ENCODE measurements at regions not wholly inside any gene's neighbourhood (a gene's known extent, or its start where the extent isn't known, plus 50 kb on each side); places are given as distances from the start of the nearest gene placed in this dataset.
"Not testable (repeated sequence)": the region's sequence is repeated elsewhere in the genome, so short reads cannot be mapped to it uniquely, and the experiment has no call there.

DNA sequence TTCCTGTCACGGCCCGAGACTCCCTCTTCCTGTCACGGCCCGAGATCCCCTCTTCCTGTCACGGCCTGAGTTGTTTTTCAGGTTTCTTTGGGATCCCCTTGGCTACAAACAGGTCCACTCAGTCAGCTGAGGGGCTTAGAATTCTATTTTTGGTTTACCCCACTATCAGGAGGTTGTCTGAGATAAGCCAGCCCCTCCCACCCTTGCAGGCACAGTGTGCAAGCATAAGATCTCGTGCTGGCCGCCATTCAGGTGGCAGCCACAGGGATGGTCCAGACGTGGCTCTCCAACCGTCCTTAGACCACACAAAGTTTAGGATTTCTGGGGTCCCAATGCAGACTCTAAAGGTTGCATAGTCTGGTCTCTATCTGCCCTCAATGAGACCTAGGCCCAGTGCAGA lies 186.0 kb upstream of the PLCXD1 start:
- intact Hi-C loops (cut with DNase I), result not testable (repeated sequence)
- DNase-seq, result peak in 1 of 10 donors; percentile 4
